Suprapubic skin (tissue), 3 donors: ENCODE measurements at regions not wholly inside any gene's neighbourhood (a gene's known extent, or its start where the extent isn't known, plus 50 kb on each side); places are given as distances from the start of the nearest gene placed in this dataset.

ENCODE experiments used
- CTCF ChIP-seq, 2 donors: fragments of 200-600 bp in 1 of 2; fragments of 450-650 bp in 1 of 2; sonication (generic) in 1 of 2; IDR thresholded peaks; one replicate each; pipeline ENCODE4 v1.5.1; 2016 to 2019; ENCODE audit warnings: antibody characterized with exemption in 2 of 2, mild to moderate bottlenecking in 1 of 2, moderate library complexity in 1 of 2
- POLR2A ChIP-seq, 2 donors: fragments of 450-650 bp; IDR thresholded peaks; one replicate each; pipeline ENCODE4 v1.6.1; 2017; ENCODE audit warnings: antibody characterized with exemption in 2 of 2, mild to moderate bottlenecking in 2 of 2, moderate library complexity in 2 of 2

DNA sequence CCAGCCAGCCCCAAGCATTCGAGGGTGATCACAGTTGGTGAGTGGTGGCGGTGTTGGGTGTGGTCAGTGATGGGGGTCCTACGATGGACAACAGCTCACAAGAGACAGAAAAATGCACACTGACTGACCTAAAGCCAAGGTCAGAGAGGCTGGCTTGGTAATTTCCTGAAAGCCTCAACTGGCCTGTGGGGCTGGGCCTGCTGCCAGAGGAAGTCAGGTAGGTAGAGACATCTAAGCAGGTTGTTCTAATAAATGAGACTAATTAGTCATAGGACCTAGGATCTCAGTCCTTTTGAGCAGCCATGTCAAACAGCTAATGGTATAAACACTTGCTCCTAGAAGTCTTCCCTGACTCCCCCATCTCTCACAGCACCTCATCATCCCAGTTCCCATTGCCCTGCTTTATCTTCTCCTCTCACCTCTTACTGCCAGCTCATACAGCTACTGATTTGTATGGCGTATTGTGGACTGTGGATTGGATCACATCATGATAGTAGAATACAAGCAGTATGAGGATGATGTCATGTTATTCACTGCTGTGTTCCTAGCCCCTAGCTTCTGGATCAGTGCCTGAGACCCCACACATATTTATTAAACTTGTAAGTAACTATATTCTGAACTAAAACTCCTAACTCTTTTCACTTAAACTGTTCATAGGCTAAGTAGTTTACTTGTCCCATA is 262.9 kb upstream of the KLHL29 start:
- TF ChIP-seq CTCF (IDR thresholded peaks at IDR 0.05) (no peak), POLR2A (IDR thresholded peaks at IDR 0.05) (no peak)
